HG03469 (cell line): ENCODE measurements at regions not wholly inside any gene's neighbourhood (a gene's known extent, or its start where the extent isn't known, plus 50 kb on each side); places are given as distances from the start of the nearest gene placed in this dataset.

ENCODE experiments used
- ATAC-seq: cut with Tn5 transposase; IDR thresholded peaks from one replicate; pipeline ENCODE4 v1.9.1; 2021; ENCODE audit warnings: mild to moderate bottlenecking, moderate library complexity, moderate number of reproducible peaks; ENCODE audit not compliant: unreplicated experiment

- no peak for ATAC-seq
Measured at GRCh38 chr20:50272724-50273446, 82.3 kb downstream of the CEBPB start.

- ATAC-seq = no peak
Measured at GRCh38 chr20:50273601-50274491, 83.2 kb downstream of the CEBPB start.

GRCh38 chr20:50274570-50275430 lies 84.2 kb downstream of the CEBPB start:
- ATAC-seq = no peak

- ATAC-seq = no peak
Measured at GRCh38 chr20:50276119-50277063, 85.8 kb downstream of the CEBPB start.

GRCh38 chr20:50277064-50277415 lies 86.4 kb downstream of the CEBPB start:
- ATAC-seq = no peak

- ATAC-seq = no peak
Measured at GRCh38 chr20:50277460-50278376, 87.1 kb downstream of the CEBPB start.

- ATAC-seq = no peak
Measured at GRCh38 chr20:50278377-50278683, 87.7 kb downstream of the CEBPB start.

GRCh38 chr20:50278684-50279531 lies 88.3 kb downstream of the CEBPB start:
- no peak for ATAC-seq

- no peak for ATAC-seq
Measured at GRCh38 chr20:50279988-50280850, 89.6 kb downstream of the CEBPB start.

GRCh38 chr20:50280851-50281655 lies 90.4 kb downstream of the CEBPB start:
- no peak for ATAC-seq

- ATAC-seq = no peak
Measured at GRCh38 chr20:50281831-50282591, 91.4 kb downstream of the CEBPB start.

GRCh38 chr20:50282592-50283241 lies 92.1 kb downstream of the CEBPB start:
- no peak for ATAC-seq

GRCh38 chr20:50283370-50283769 lies 92.7 kb downstream of the CEBPB start:
- ATAC-seq = no peak

GRCh38 chr20:50283922-50284810 lies 93.5 kb downstream of the CEBPB start:
- ATAC-seq = no peak
